Body of pancreas (tissue), 4 donors: ENCODE measurements at regions not wholly inside any gene's neighbourhood (a gene's known extent, or its start where the extent isn't known, plus 50 kb on each side); places are given as distances from the start of the nearest gene placed in this dataset.

Experiments
- ATAC-seq: fragments of 150-250 bp; one replicate; pipeline ENCODE4 v1.9.1; 2016
- DNase-seq, 4 donors: peaks; one replicate each; pipeline ENCODE4 v3.0.0-alpha.2; 2019
- H3K27ac ChIP-seq, 4 donors: fragments of 200-600 bp; sonication (generic); 1 replicate in 3 of 4; 2 replicates in 1 of 4; pipeline versions ENCODE4 v1.5.1 to v1.6.1; 2016 to 2019; ENCODE audit warnings: mild to moderate bottlenecking in 1 of 4, mixed read lengths in 1 of 4, moderate library complexity in 1 of 4
- H3K27me3 ChIP-seq, 2 donors: fragments of 200-600 bp; sonication (generic); one replicate each; pipeline ENCODE4 v1.6.0; 2016; ENCODE audit warnings: mild to moderate bottlenecking in 1 of 2
- H3K36me3 ChIP-seq, 2 donors: fragments of 200-600 bp; sonication (generic); replicated peaks in 1 of 2; 2 replicates each; pipeline ENCODE4 v1.5.1; 2016; ENCODE audit warnings: low read depth in 2 of 2; ENCODE audit not compliant: insufficient read depth in 1 of 2
- H3K4me1 ChIP-seq: fragments of 200-600 bp; sonication (generic); one replicate; pipeline ENCODE4 v1.6.0; 2016
- H3K4me3 ChIP-seq, 2 donors: fragments of 200-600 bp; sonication (generic); 1 replicate in 1 of 2; 2 replicates in 1 of 2; pipeline ENCODE4 v1.5.1; 2016 to 2019
- H3K9me3 ChIP-seq, 3 donors: fragments of 200-600 bp; sonication (generic); 1 replicate in 2 of 3; 2 replicates in 1 of 3; pipeline ENCODE4 v1.5.1; 2016
- POLR2A ChIP-seq, 3 donors: fragments of 450-650 bp; IDR thresholded peaks; one replicate each; pipeline ENCODE4 v1.6.1; 2016; ENCODE audit warnings: antibody characterized with exemption in 3 of 3, mild to moderate bottlenecking in 2 of 3
- WGBS, 2 donors: methylation state at CpG; one replicate each; pipeline ENCODE4 v1.1.5; 2017; 5-methylcytosine and 5-hydroxymethylcytosine counted together
- intact Hi-C: fragments of 100-400 bp; cut with DNase I; formaldehyde crosslinking; loops from one replicate; pipeline ENCODE4 v1.15.1; 2023
- TF ChIP-seq, protein P1 (sequence below), 7 experiments: fragments of 450-650 bp in 4 of 7; fragments of 200-600 bp in 3 of 7; sonication (generic) in 3 of 7; IDR thresholded peaks; one replicate each; pipeline ENCODE4 v1.5.1; 2016 to 2019; ENCODE audit warnings: antibody characterized with exemption in 7 of 7

GRCh38 chr2:172242961-172243360, 140.3 kb upstream of the DLX2 start:
- Histone ChIP-seq H3K4me1 (no peaks in the 10 kb centered on the region), H3K9me3 (no peaks in the 10 kb centered on the region), H3K36me3 (no peaks in the 10 kb centered on the region), H3K27me3 (no peaks in the 10 kb centered on the region), H3K27ac (no peak overlapping the region), H3K4me3 (no peak overlapping the region)
- ATAC-seq (peak; percentile 52), DNase-seq (peak; percentile 46 to 72 (median 56))
- intact Hi-C loops: no loop called here
- WGBS, 2 donors: 88 to 100% methylated on average over 1 of the region's 1 CpG
- TF ChIP-seq, protein P1, sequence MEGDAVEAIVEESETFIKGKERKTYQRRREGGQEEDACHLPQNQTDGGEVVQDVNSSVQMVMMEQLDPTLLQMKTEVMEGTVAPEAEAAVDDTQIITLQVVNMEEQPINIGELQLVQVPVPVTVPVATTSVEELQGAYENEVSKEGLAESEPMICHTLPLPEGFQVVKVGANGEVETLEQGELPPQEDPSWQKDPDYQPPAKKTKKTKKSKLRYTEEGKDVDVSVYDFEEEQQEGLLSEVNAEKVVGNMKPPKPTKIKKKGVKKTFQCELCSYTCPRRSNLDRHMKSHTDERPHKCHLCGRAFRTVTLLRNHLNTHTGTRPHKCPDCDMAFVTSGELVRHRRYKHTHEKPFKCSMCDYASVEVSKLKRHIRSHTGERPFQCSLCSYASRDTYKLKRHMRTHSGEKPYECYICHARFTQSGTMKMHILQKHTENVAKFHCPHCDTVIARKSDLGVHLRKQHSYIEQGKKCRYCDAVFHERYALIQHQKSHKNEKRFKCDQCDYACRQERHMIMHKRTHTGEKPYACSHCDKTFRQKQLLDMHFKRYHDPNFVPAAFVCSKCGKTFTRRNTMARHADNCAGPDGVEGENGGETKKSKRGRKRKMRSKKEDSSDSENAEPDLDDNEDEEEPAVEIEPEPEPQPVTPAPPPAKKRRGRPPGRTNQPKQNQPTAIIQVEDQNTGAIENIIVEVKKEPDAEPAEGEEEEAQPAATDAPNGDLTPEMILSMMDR (IDR thresholded peaks at IDR 0.05): no peak
- TF ChIP-seq POLR2A (IDR thresholded peaks at IDR 0.05): no peak

DNA sequence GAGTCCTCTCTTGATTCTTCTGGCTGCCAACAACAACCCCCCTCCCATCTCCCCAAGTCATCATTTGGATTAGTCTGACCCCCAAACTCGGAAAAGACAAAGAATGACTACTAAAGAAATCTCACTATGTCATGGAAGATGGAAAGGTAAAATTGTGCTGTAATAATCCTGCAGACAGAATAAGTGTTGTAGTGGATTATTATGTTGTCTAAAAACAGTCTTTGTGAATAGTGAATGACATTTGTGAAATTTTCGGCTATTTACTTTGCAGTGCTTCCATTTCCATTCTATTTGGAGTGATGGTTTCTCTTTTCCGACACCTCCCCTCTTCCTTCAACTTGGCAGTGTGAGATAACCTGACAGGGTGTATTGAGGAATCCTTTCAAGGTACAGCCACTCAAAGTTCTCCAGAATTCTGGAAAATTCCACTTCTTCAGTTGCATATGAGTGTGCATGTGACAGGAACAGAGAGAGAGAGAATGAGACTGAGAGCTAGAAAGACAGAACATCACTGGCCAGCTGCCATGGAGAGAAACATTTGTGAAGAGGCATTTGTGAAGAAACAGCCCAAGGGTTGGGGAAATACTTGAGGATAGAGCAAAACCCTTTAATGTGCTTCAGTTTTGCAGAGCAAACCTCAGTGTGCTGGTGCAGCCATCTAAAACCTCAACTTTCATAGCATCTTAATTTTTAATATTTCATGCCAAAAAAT, 141.9 kb upstream of the DLX2 start:
- Histone ChIP-seq H3K27ac (no peak overlapping the region), H3K36me3 (no peaks in the 10 kb centered on the region), H3K4me3 (no peak overlapping the region), H3K4me1 (no peaks in the 10 kb centered on the region), H3K27me3 (no peaks in the 10 kb centered on the region), H3K9me3 (no peaks in the 10 kb centered on the region)
- ATAC-seq: no peak
- no peak for DNase-seq
- TF ChIP-seq, protein P1 (IDR thresholded peaks at IDR 0.05): no peak
- no peak for TF ChIP-seq POLR2A (IDR thresholded peaks at IDR 0.05)
- intact Hi-C loops: no loop called here
- WGBS, 2 donors: 79 to 84% methylated on average over 3 of the region's 3 CpGs

- intact Hi-C loops: no loop called here
- no peaks in the 10 kb centered on the region for H3K27me3 ChIP-seq
- no peaks in the 10 kb centered on the region for H3K36me3 ChIP-seq
- H3K27ac ChIP-seq: no peak overlapping the region
- WGBS, 2 donors: 75 to 85% methylated on average over 4 of the region's 4 CpGs
- H3K4me1 ChIP-seq: no peaks in the 10 kb centered on the region
- DNase-seq (no peak), ATAC-seq (no peak)
- no peak for TF ChIP-seq POLR2A (IDR thresholded peaks at IDR 0.05)
- TF ChIP-seq, protein P1 (IDR thresholded peaks at IDR 0.05): no peak
- no peaks in the 10 kb centered on the region for H3K9me3 ChIP-seq
- H3K4me3 ChIP-seq: no peak overlapping the region
These were observed 143.9 kb upstream of the DLX2 start for GRCh38 chr2:172246649-172247048.

- ATAC-seq: no peak
- 95 to 99% methylated on average over 6 of the region's 6 CpGs for WGBS, 2 donors
- no peaks in the 10 kb centered on the region for H3K27me3 ChIP-seq
- H3K4me1 ChIP-seq: no peaks in the 10 kb centered on the region
- DNase-seq: no peak
- H3K27ac ChIP-seq: no peak overlapping the region
- H3K36me3 ChIP-seq: no peaks in the 10 kb centered on the region
- TF ChIP-seq, protein P1 (IDR thresholded peaks at IDR 0.05): no peak
- no peak for TF ChIP-seq POLR2A (IDR thresholded peaks at IDR 0.05)
- no peak overlapping the region for H3K4me3 ChIP-seq
- no peaks in the 10 kb centered on the region for H3K9me3 ChIP-seq
- intact Hi-C loops: no loop called here
These were observed 144.5 kb upstream of the DLX2 start for GRCh38 chr2:172247203-172247602.

GRCh38 chr2:172248381-172248780, 145.7 kb upstream of the DLX2 start:
- no peaks in the 10 kb centered on the region for H3K27me3 ChIP-seq
- no peaks in the 10 kb centered on the region for H3K4me1 ChIP-seq
- DNase-seq (no peak), ATAC-seq (no peak)
- no peak overlapping the region for H3K27ac ChIP-seq
- no peaks in the 10 kb centered on the region for H3K36me3 ChIP-seq
- no peak overlapping the region for H3K4me3 ChIP-seq
- intact Hi-C loops: no loop called here
- H3K9me3 ChIP-seq: no peaks in the 10 kb centered on the region
- TF ChIP-seq POLR2A (IDR thresholded peaks at IDR 0.05): no peak
- TF ChIP-seq, protein P1 (IDR thresholded peaks at IDR 0.05): no peak
- whole genome bisulfite sequencing, 2 donors: 82 to 95% methylated on average over 3 to 4 of the region's 4 CpGs
